ENCODE measurements at regions not wholly inside any gene's neighbourhood (a gene's known extent, or its start where the extent isn't known, plus 50 kb on each side); places are given as distances from the start of the nearest gene placed in this dataset.

GRCh38 chr2:18883616-18884456 lies 294.5 kb upstream of the NT5C1B start:
- no peak for DNase-seq

- no peak for DNase-seq
Measured at GRCh38 chr2:18871430-18871829, 282.1 kb upstream of the NT5C1B start.

- DNase-seq = no peak
Measured at GRCh38 chr2:18870307-18870706, 280.9 kb upstream of the NT5C1B start.

DNA sequence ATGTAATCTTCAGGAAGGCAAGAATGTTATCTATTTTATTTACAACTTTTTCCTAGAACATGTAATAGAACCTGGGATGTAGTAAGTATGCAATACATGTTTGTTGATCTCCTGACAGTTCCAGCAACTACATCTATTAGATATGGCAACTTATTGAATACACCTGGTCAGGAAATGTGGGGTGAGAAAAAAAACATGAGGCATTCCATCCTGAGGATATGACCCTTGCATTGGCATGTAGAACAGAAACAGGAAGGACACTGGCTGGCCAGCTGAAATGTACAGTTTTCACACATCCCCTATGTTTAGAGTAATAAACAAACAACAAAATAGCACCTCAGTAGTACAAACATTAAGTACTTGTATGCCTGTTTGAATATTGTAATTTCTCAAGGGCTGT lies 272.6 kb upstream of the NT5C1B start:
- DNase-seq = no peak

DNA sequence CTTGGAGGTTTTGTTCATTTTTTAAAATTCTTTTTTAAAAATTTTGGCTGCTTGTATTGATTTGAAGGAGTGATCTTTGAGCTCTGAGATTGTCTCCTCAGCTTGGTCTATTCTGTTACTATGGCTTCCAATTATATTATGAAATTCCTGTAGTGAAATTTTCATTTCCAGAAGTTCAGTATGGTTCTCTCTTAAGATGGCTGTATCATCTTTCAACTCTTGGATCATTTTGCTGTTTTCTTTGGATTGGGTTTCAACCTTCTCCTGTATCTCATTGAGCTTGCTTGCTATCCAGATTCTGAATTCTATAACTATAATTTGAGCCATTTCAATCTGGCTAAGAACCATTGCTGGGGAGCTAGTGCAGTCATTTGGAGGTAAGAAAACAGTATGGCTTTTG lies 270.8 kb upstream of the NT5C1B start:
- no peak for DNase-seq

- no peak for DNase-seq
Measured at GRCh38 chr2:18856765-18857164, 267.4 kb upstream of the NT5C1B start.

DNA sequence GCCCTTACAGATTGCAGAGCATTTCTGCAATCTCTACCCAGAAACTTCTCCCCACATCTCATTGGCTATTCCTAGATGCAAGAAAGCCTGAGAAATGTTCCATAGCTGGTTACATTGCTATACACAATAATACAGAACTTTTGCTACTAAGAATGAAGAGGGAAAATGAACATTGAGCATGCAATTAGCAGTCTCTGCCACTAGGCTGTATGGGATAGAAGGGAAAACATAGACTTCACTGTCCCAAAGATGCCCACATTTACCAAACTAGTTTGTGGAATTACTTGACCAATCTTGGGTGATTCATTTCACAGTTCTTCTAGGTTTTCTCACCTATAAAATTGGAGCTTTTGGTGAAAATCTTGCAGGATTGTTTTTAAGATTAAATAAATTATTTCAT lies 265.7 kb upstream of the NT5C1B start:
- DNase-seq = no peak

DNA sequence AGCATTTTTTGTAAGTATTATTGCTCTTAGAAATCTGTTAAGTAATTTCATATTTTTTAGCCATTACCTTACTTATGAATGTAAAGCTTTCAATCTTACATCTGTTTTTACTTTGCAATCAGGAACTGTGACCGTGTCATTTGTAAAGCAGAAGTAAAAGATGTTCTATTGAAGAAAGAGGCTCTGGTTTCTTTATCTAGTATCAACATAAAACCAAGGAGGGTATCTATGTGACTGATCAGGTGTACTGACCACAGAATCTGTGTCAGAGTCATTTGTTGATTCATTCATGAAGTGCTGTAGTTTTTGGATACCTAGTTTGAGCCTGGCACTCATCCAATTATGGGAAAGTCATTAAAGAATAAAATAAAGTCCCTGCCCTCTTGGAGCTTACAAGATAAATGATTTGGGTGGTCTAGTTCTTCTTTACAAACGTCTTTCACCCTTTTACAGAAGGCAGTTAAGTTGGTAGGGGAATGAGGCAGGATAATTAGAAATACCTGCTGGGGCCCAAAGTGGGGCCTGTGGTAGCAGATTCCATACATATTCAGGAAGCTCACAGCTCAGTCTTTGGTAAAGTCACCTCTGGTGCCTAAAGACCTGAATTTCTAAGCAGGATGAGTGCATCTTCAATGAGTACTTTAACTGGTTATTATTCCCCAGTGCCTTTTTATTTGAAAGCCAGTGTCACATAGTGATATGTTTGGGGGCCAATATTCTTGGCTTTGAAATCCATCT lies 260.6 kb upstream of the NT5C1B start:
- DNase-seq = no peak

GRCh38 chr2:18848646-18849045 lies 259.3 kb upstream of the NT5C1B start:
- no peak for DNase-seq

GRCh38 chr2:18845854-18846445 lies 256.6 kb upstream of the NT5C1B start:
- no peak for DNase-seq

DNA sequence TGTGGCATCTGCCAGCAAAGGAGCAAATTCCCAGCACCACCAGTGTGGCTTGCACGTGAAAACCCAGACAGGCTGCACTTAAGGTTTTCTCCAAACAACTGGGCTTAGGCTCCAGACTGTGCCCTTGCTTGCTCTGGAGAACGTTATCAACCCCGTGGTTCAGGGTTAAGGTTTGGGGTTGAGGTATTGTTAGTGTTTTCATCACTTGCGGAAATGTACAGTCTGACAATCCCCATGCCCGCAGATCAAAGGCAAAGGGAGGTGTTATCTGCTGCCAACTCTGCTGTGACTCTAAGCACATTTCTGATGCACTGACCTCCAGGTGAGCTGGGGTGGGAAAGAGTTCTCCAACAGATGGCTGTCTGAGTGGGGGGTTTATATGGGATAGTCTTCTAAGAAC lies 253.5 kb upstream of the NT5C1B start:
- no peak for DNase-seq

DNA sequence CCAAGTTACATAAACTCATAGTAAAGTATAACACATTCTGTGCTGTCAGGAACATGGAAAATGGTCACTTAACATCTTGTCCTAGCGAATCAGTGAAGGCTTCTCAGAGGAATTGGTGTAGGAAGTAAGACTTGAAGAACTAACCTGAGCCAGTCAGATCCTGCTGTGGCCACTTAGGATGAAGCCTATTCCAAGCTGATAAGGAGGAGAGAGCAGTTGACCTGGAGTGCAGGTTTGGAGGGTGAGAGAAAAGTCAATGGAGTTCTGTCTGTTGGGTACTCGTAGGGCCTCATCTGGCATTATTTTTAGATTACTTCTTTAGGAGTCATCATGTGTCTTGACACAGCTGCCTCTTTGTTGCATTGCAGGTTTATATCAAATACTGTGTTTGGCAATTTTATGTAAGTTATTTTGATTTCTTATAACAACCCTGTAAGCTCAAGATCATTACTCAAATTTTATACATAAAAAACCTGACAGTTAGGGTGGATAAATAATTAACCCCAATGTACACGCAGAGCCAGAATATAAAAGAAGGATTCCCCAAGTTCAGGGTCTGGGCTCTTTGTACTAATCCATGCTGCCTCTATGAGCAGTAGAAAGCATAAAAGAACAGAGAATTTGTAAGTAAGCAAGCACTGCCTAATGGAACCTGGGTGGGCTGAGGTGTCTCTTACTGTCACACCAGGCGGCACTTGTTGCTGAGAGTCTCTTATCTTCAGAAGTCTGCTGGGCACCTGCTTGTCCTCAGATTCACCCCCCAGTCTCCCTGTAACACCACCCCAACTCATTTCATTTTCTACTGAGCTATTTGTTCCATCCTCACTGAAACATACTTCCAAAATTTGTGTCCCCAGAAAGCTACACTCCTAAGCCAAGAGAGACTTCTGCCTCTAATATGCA lies 252.1 kb upstream of the NT5C1B start:
- no peak for DNase-seq

DNA sequence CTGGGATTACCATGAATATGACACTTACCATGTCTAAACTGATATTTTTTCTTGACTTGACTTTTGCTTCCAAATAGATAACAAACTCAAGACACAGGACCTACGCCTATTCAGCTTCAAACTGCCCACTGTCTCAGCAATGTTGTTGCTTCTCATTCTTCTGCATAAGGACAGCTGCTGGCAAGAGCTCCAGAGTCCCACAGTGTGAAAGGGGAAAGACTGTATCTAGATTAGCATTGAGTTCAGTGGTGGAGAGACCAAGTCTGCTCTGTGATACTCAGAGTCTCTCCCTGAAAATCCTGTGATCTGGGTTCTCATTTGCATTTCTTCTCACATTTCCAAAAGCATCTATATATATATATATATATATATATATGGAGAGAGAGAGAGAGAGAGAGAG lies 247.9 kb upstream of the NT5C1B start:
- no peak for DNase-seq

- no peak for DNase-seq
Measured at GRCh38 chr2:18836436-18836835, 247.1 kb upstream of the NT5C1B start.

DNA sequence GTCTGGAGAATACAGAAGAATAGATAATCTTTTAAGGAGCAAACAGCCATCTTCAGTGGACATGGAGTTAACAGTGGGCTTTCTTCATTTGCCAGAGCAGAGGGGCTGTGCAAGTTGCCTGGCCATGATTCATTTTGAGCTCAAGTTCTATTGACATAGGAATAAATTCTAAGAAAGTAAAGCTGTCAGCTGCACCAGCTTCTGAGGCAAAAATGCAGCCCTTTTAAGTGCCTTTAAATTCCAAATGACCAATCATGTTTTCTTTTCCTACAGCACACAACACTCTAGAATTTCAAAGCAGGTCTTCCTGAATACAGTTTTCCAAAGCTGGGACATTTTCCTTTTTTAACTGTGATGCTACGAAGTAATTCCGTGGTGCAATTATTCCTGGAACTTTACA lies 246.4 kb upstream of the NT5C1B start:
- no peak for DNase-seq

- no peak for DNase-seq
Measured at GRCh38 chr2:18834341-18834740, 245.0 kb upstream of the NT5C1B start.

GRCh38 chr2:18833941-18834340 lies 244.6 kb upstream of the NT5C1B start:
- DNase-seq = no peak

DNA sequence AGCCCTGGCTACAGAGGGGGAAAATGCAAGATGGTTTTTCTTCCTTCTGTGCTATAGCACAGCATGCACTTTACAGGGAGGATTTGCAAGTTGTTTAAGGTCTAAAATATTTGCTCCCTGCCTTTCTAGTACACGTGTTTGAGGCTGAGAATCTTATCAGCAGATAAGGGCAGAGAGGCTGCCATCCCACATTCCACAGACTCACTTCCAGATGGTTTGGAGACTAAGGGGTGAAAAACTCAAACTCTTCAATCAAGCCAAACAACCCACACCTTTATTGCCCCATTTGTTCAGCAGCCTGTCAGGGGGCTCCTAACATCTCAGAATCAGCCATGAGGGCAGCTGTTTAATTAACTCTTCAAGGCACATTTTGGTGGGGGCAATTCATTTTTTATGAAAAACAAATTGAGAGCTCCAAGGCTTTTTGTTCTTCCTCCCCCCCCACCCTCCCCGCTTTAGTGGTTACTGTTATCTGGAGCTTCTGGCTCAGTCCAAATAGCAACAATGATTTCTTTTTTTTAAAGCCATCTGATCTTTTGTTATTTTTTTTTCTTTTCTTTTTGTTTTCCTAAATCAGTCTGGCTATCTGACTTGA lies 242.6 kb upstream of the NT5C1B start:
- DNase-seq = no peak

DNA sequence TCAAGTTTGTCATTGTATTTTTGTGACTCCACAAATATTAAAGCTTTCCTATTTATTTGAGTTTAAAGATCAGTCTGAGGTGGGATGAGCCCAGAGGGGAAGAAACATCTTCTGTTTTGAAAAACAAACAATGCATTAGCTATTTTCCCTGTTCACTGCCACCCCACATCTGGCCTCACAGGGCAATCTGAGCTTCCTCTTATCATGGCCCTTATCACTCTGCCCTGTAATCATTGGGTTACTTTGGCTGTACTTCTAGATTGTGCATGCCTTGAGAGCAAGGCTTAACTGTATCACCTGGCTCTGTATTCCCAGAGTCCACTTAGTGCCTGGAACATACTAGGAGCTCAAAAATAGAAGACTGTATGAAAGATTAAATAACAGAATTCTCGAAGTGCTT lies 241.6 kb upstream of the NT5C1B start:
- DNase-seq = no peak

GRCh38 chr2:18829976-18830375 lies 240.6 kb upstream of the NT5C1B start:
- DNase-seq = no peak

GRCh38 chr2:18829251-18829902 lies 240.0 kb upstream of the NT5C1B start:
- no peak for DNase-seq

- no peak for DNase-seq
Measured at GRCh38 chr2:18828296-18828695, 238.9 kb upstream of the NT5C1B start.

Data from C1 segment of cervical spinal cord (tissue), 14 donors.